ENCODE measurements at regions not wholly inside any gene's neighbourhood (a gene's known extent, or its start where the extent isn't known, plus 50 kb on each side); places are given as distances from the start of the nearest gene placed in this dataset.
A peak's percentile ranks its signal among the peaks of the same experiment; 100 is the strongest.

DNA sequence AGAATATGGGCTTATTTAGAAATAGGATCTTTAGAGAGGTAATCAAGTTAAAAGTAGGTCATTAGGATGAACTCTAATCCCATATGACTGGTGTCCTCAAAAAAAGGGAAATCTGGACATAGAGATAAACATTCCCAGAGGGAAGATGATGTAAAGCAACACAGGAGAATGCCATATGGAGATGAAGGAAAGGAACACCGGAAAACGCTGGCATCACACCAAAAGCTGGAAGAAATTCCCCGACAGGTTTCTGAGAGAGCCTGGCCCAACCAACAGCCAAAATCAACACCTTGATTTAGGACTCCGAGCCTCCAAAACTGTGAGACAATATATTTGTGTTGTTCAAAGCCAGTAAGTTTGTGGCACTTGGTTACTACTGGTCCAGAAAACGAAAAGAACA lies 296.7 kb downstream of the DSEL start:
- no peak for DNase-seq

DNA sequence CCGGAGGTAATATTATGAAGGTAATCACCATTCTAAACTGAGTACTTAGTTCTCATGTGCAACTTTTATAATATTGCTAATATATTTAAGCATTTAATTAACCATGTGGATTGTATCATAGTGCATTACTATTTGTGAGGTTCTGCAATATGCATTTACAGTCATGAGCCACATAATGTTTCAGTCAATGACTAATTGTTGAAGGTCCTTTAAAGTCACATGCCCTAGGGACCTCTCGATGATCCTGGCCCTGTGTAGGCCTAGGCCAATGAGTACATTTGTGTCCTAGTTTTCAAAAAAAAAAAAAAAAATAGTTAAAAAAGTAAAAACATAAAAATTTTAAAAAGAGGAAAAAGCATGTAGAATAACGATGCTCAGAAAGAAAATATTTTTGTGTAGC lies 298.0 kb downstream of the DSEL start:
- DNase-seq, result no peak

DNA sequence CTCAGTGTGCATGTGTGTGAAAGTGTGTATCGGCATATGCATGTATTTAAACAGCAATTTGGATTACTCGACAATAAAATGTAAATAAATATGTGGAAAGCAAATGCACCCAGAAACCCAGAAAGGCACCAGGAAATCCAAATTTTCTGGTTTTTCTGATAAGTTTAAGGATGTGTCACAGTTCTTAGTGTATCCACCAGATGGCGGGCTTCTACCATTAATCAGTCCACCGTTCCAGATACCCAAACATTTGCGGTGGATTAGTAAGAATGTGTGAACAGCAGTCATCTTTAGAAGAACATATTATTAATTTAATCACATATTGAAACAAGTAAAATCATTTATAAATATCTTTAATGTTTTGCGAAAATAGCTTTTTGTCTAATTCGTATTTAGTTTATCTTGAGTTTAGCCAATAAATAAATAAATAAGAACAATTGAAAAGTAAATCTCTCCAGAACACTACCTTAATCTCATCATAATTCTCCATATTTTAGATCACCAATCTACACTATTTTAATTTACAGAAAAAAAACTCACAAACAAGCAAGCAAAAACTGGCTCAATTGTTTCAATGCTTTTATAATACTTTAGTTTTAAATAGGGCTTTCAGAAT lies 298.9 kb downstream of the DSEL start:
- peak; percentile 33 to 78 for DNase-seq

DNA sequence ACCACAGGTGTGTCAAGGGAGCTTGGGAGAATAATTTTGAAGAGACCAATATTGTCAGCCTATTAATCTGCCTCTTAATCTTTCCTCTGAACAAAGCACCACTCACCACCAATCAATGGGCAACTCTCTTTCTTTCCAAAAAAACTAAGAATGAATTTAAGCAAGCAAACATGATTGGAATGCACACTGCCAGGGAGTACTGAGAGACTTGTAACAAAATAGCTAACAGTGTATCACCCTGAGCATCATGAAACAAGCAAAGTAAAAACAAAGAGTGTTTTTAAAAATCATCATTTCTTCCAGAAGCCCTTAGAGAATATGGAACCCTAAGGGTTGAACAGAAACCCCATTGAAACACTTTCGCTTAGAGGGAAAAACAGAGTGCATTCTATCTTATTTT lies 299.7 kb downstream of the DSEL start:
- DNase-seq, result no peak

DNA sequence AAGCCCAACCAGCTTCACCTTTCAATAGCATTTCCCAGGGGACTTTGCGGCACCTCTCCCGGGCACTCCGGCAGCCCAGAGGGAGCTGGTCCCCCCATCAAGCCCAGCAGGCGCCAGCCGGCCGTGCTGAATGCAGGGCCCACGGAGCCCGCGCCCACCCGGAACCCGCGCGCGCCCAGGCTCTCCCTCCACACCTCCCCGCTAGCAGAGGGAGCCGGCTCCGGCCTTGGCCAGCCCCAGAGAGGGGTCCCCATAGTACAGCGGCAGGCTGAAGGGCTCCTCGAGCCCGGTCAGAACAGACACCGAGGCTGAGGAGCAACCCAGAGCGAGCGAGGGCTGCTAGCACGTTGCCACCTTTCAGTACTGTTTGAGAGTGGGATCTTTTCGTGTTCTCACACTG lies 300.8 kb downstream of the DSEL start:
- no peak for DNase-seq

DNA sequence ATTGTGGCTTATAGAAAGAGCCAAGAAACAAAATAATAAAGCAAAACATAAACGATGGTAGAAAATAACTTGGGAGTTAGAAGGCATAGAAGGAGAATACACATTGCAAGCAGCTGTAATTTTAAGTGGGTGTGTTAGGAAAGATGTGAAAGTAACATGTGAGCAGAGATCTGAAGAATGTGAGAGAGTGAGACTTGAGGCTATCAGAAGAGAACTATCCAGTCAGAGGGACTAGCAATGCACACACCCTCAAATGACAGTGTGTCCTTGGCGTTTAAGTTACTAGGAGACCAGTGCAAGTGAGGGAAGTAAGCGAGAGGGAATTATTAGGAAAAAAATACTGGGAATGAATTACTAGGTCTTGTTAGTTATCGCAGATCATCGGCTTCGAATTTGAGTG lies 304.9 kb downstream of the DSEL start:
- no peak for DNase-seq

DNA sequence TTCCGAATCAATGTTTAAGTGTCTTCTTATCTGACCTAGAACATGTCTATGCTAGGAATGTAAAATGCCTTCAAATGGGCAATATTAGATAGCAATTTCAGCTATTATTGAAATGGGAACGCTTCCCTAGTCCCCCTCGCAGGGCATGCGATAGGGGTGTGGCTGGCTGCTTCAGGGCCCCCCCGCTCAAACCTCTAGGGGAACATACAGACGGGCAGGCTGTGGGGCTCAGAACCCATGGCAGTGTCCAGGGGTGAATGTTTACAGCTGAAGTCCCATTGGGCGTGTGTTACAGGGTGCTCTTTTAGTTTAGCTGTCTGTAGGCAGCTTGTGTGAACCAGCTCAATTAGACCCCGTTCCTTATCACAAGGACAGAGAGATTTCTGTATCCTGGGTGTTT lies 315.9 kb downstream of the DSEL start:
- DNase-seq, result no peak

DNA sequence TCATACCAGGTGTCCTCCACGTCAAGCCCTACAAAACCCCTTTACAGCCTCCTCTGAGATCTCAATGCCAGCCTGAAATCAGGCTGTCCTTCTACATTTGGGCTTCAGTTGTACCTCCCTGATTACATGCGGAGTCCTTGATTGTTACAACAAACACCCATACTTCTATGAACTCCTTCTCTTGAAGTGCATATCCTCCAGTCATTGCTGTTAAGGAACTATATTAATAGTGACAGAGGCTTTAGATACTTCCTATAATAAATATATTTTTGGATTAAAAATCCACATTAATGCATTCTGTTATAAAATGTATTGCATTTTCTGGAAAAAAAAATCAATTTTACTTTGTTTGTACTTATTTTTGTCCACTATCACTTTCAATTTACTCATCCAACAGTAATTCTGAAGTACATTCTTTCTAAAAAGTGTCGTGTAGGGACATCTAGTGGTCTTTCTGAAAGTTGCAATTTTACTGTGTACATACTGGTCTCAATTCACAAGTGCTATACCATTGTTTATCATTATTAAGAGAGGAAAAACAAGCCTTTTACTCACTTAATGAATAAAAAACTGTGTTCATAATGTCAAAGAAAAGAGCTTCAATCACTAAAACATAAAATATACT lies 316.4 kb downstream of the DSEL start:
- peak in 1 of 2 donors; percentile 79 for DNase-seq

DNA sequence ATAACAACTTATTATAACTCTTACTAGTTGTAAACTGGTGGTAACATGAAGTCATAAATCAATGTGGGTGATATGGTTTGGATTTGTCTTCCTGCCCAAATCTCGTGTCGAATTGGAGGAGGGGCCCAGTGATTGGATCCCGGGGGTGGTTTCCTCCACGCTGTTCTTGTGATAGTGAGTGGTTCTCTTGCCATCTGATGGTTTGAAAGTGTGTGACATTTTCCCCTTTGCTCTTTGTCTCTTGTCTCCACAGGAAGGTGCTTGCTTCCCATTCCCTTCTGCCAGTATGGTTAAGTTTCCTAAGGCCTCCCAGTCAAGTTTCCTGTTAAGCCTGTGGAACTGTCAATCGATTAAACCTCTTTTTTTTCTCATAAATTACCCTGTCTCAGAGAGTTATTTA lies 321.6 kb downstream of the DSEL start:
- no peak for DNase-seq

DNA sequence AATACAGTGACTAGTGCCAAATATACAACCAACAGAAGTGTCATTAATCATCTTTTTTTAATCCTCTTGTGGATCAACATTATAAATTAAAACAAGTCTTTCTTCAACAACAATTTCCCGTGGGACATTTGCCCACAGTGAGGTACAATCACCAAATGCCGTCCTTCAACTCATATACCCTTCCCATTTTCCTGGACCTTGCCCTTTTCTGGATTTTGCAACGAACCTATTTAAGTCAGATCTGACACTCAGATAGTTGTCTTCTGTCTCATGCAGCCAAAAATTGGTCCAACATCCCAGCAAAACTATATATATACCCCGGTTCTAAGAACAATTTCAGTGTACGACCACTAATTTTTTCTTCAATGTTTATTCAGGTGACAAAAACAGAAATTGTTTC lies 324.0 kb downstream of the DSEL start:
- DNase-seq, result no peak

DNA sequence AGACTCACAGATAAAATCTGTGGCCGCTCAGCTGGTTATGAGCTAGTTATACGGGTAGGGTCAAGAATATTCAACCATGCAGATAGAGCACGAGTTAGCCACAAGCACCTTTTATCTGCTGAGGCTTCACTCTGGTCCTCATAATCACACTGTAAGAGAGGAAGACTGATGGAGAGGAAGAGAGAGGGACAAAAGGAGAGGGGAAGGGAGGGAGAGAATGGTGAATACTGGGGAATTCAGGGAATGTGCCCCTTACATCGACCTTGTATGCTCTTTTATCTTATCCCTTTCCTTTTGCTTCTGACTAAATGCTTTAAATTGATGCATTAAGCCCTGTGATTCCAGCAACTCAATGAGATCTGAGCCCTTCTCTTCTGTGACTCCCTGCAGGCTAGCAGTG lies 333.1 kb downstream of the DSEL start:
- no peak for DNase-seq

DNA sequence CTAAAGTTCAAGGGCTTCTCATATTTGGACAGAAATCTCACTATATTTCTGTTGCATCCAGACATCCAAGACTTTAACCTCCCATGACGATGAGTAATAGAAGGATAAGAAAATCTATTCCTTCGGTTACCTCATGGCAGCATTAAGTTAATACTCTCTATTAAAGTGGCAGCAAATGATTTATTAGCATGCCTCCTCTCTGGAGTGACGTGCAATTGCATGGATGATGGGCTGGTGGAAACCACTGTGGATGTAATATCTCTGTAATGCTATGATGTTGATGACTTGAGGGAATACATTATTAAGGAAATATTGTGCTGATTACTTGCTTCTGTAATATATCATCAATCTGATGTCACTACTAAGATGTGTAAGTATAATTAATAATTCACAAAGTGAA lies 336.8 kb downstream of the DSEL start:
- DNase-seq, result no peak

DNA sequence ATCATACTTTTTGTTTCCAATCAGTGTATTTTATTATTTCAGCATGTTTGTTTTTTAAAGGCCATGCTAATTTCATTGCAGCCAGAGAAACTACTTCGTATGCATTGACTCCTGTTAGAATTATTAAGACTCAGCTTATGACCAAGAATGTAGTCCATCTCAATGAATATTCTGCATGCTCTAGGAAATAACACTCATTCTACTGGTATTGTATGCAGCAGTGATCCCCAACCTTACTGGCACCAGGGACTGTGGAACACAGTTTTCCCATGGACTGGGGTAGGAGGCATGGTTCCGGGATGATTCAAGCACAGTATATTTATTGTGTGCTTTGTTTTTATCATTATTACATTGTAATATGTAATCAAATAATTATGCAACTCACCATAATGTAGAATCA lies 356.9 kb downstream of the DSEL start:
- DNase-seq, result no peak

DNA sequence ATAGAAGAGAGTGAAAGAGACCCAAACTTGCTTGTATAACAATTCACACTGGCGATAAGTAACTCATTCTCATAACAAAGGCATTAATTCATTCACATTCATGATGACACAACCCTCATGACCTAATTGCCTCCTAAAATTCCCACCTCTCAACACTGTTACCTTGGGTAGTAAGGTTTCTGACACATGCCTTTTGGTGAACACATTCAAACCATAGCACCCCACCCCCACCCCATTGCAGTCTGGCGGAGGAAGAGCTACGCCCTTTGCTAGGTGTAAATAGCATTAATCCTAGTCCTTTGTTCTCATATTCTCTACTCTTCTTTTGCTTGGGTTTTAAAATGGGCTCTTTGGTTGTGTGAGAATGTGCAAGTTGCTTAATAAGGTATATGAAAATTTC lies 361.5 kb downstream of the DSEL start:
- DNase-seq, result no peak

DNA sequence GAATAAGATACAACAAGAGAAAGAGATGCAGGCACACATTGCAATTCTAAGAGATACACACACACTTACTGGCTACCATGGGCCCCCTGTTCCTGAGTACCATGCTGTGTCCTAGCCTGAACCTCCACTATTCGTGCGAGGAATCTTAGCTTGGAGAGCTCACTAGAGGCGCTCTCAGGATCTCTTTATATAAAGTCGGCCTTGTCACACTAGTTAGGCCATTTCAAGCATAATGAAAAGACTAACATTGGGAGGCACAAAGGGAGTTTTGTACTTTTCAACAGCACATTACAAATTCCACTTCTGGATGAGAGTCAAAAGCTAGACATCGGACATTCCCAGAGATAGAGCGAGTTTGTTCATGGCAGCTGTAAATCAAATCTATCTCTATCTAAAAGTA lies 365.2 kb downstream of the DSEL start:
- peak; percentile 33 to 95 for DNase-seq

DNA sequence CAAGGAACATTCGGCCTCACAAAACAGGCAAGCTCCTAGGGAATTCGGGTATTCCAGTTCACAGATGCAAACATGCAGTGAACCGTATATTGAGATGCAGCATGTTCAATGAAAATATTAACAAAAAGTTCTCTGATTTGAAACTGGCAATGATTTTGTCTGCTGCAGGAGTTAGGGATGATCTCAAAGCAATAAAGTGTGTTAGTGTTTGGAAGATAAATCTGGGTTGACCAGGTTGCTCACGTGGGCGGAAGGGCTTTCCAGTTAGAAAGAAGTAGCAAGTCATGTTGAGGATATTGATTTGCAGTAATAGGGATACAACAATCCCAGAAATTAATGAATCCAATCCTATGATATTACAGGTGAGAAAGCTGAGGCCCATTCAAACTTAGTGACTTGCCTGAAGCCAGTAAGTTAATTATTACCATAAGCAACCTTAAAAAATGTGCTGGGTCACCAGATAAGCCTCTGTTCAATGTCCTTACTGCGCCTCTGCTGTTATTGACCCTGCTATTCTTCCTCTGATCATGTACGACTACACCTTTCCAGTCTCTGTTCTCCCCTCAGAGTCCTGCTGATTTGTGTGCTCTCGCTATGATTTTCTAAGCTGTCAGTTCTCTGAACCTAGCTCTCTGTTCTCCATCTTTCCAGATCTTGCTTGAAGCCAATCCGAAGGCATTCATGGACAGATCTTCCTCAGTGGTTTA lies 370.8 kb downstream of the DSEL start:
- no peak for DNase-seq

DNA sequence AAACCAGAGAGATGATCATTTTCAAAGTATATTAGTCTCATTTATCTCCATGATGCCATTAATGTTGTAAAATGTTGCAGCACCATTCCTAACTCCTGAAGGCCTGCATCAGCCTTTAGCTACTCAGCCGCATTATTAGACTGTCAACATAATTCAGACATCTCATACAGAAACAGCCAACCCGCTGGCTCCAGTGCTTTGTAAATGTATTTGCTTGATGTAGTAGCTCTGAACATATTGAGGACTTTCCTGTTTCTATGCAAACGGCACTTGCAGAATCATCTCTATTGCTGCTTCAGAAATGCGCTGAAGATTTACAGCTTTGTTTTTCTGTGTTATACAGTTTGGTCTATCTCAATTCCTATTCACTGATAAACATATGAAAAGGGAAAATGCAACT lies 372.2 kb downstream of the DSEL start:
- DNase-seq, result no peak

DNA sequence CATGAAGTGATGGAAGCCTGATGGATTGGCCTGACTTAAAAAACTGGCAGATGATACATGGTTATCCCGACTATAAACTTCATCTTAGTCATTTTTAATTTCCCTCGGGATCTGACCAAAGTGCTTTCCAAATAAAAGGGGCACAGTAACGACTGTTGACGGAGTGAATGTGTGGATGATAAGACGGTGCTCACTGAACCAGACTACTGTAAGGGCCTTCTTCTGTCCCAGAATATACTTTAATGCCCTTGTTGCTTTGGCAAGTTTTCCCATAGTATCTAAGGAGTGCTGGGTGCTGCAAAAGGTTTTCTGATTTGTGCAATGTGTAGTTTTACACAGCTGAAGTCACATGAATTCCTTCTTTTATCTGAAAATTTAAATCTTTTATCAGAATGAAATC lies 373.5 kb downstream of the DSEL start:
- DNase-seq, result no peak

DNA sequence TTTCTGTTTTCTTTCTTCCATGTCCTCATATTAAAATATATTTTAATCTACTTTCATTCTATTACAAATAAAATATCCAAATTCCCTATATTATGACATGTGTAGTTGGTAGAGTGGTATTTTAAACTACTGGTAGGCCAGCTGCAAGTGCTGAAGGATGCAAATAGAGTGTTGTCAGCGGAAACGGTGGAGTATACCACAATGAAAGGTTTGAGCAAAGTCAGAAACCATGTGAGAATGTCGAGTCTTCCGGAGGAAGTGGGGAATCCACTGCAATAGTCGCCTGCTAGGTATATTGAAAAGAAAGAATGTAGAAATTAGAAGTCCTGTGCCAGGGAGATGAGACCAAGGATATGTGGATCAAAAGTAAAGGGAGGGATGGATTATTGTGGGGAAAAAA lies 373.9 kb downstream of the DSEL start:
- DNase-seq, result no peak

DNA sequence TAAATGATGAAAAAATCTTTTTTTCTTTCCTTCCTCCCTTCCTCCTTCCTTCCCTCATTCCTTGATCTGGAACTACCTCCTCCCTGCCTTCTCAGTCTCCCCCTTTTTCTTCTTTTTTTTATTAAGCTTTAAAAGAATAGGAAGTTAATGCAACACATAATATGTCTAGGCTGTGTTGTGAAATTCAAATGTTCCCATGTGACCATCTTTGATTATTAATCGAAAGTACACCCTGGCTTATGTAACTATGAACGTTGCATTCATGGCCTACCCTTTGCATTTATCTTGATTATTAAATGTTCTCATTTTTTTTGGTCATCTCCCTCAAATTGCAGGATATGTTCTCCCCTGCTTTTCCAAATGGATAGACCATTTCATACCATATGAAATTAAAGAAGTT lies 376.0 kb downstream of the DSEL start:
- no peak for DNase-seq

DNA sequence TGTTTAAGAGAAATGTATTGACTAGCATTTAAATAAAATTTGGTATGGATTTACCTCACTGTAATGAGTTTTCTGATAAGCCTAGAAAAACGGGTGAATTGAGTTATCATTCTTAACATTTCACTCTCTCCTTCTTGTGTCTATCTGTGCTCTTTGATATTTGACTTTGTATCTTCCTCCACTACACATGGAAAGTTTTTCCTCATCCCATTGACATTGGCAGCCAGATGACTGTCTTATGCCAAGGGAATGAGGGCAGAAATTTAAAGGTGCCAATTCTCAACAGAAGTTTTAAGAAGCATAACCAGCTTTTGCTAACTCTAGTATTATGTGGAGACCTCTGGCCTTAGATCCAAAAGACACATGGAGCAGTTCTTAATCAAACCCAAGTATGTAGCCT lies 376.6 kb downstream of the DSEL start:
- no peak for DNase-seq

DNA sequence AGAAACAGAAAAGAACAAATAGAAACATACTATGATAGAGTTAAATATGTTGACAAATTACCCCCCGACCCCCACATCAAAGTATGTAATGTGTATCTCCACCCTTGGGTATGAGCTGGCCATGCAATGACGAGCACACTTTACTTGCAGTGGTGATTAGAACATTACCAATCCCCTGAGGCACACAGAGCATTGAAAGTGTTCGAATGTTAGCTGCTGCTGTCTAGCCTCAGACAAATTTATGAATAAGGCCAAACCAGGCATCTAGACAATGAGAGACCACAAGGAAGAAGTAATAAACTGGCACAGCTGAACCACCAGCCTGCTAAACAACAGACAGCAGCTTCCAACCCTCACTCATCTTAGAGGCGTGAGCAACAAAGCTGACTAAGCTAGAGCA lies 380.5 kb downstream of the DSEL start:
- DNase-seq, result no peak

DNA sequence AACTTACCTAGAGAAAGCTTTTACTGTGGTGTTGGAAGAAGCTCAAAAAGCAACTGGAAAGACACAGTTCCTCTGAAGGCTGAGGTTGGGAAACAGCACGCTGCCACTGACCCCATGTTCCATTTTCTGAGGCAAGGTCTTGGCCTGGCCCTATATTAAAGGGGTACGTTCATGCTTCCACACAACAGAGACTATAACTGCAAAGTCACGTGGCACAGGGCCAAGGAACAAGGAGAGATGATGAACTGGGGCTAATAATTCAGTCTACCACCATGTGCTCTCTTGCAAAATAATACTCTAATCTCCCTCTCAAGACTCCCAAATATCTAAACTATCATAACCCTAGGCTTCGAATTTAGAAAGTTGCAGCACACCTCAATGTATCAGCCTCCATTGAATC lies 381.6 kb downstream of the DSEL start:
- no peak for DNase-seq

DNA sequence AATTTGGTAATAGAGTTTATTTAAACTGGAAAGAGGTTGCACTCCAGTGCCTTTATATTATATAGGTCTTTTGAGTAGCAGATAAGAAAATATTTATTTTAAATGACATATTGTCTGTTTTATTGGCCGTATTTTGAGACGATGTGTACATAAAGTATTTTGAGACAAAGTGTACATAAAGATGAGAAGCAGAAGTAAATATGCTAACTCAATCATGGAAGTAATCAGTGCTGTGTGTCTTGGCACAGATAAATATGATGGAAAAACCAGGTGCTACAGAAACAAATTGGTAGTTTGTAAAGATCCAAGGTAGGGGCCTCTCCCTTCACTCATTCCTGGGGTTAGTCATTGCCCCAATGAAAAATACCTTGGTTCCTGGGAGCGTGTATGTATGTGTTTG lies 382.9 kb downstream of the DSEL start:
- no peak for DNase-seq

DNA sequence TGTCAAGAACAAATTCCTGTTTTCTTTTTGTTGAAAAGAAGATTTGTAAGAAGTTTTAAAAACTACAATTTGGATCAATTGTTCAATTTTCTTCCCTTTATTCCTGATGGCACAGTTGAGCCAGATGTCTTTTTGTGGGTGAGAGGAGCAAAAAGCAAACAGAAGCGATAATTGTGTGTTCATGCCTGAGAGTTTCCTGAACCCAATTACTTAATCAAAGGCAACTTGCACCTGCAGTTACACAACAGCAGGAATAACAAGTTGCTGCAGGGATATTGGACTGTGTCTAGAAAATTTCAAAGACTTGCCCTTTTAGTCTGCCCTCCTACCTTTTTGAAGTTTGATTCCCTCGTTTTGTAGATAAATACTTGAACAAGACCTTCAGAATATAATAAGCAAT lies 383.6 kb downstream of the DSEL start:
- DNase-seq, result no peak

Data from hippocampal formation (tissue), 2 donors.